ENCODE measurements at regions not wholly inside any gene's neighbourhood (a gene's known extent, or its start where the extent isn't known, plus 50 kb on each side); places are given as distances from the start of the nearest gene placed in this dataset.

- TF ChIP-seq CTCF (IDR thresholded peaks at IDR 0.05; ENCODE audit: borderline replicate concordance, control extremely low read depth, extremely low read depth, insufficient read depth, missing control alignments), result no peak
- in situ Hi-C loops (cut with MboI; ENCODE audit: low sequenced_read_pairs, unreplicated experiment), result no loop called here
- no peak for DNase-seq (ENCODE audit: low spot score)
Measured at GRCh38 chr11:70637949-70638583, 239.7 kb downstream of the CTTN start.

GRCh38 chr11:70640408-70640807, 242.1 kb downstream of the CTTN start:
- TF ChIP-seq CTCF (IDR thresholded peaks at IDR 0.05; ENCODE audit: borderline replicate concordance, control extremely low read depth, extremely low read depth, insufficient read depth, missing control alignments), result no peak
- in situ Hi-C loops (cut with MboI; ENCODE audit: low sequenced_read_pairs, unreplicated experiment), result no loop called here
- no peak for DNase-seq (ENCODE audit: low spot score)

- DNase-seq (ENCODE audit: low spot score), result no peak
- TF ChIP-seq CTCF (IDR thresholded peaks at IDR 0.05; ENCODE audit: borderline replicate concordance, control extremely low read depth, extremely low read depth, insufficient read depth, missing control alignments), result no peak
- in situ Hi-C loops (cut with MboI; ENCODE audit: low sequenced_read_pairs, unreplicated experiment), result no loop called here
Measured at GRCh38 chr11:70641369-70641768, 243.0 kb downstream of the CTTN start.

GRCh38 chr11:70642266-70642665, 243.9 kb downstream of the CTTN start:
- TF ChIP-seq CTCF (IDR thresholded peaks at IDR 0.05; ENCODE audit: borderline replicate concordance, control extremely low read depth, extremely low read depth, insufficient read depth, missing control alignments), result no peak
- in situ Hi-C loops (cut with MboI; ENCODE audit: low sequenced_read_pairs, unreplicated experiment), result no loop called here
- DNase-seq (ENCODE audit: low spot score), result no peak

- in situ Hi-C loops (cut with MboI; ENCODE audit: low sequenced_read_pairs, unreplicated experiment), result no loop called here
- TF ChIP-seq CTCF (IDR thresholded peaks at IDR 0.05; ENCODE audit: borderline replicate concordance, control extremely low read depth, extremely low read depth, insufficient read depth, missing control alignments), result no peak
- no peak for DNase-seq (ENCODE audit: low spot score)
Measured at GRCh38 chr11:70643642-70644041, 245.3 kb downstream of the CTTN start.

- TF ChIP-seq CTCF (IDR thresholded peaks at IDR 0.05; ENCODE audit: borderline replicate concordance, control extremely low read depth, extremely low read depth, insufficient read depth, missing control alignments), result no peak
Measured at GRCh38 chr11:70644343-70645060, 246.2 kb downstream of the CTTN start.

More at GRCh38 chr11:70644343-70645060, 246.2 kb downstream of the CTTN start:
- DNase-seq (ENCODE audit: low spot score), result no peak
- in situ Hi-C loops (cut with MboI; ENCODE audit: low sequenced_read_pairs, unreplicated experiment), result no loop called here
